DOHH2 (cell line): ENCODE measurements at regions not wholly inside any gene's neighbourhood (a gene's known extent, or its start where the extent isn't known, plus 50 kb on each side); places are given as distances from the start of the nearest gene placed in this dataset.

ENCODE experiments used
- H3F3A ChIP-seq: fragments of 200-600 bp; sonication (generic), shearing (Covaris generic); 2 replicates; pipeline ENCODE4 v1.6.0; 2016; ENCODE audit warnings: antibody characterized with exemption, mild to moderate bottlenecking; ENCODE audit not compliant: control insufficient read depth, insufficient read depth
- H3K27ac ChIP-seq: fragments of 200-600 bp; sonication (generic); 2 replicates; pipeline ENCODE4 v1.5.1; 2014; ENCODE audit warnings: low read depth, mild to moderate bottlenecking, low read length, moderate library complexity
- H3K27me3 ChIP-seq: fragments of 200-600 bp; sonication (generic); 2 replicates; pipeline ENCODE4 v1.6.1; 2014; ENCODE audit warnings: mild to moderate bottlenecking, low read length, mixed read lengths; ENCODE audit not compliant: control insufficient read depth
- H3K36me3 ChIP-seq: fragments of 200-600 bp; sonication (generic); 2 replicates; pipeline ENCODE4 v1.6.1; 2014; ENCODE audit warnings: mild to moderate bottlenecking, low read length, moderate library complexity, mixed read lengths; ENCODE audit not compliant: control insufficient read depth
- H3K4me1 ChIP-seq: fragments of 200-600 bp; sonication (generic); 2 replicates; pipeline ENCODE4 v1.6.1; 2014; ENCODE audit warnings: mild to moderate bottlenecking, low read length, mixed read lengths; ENCODE audit not compliant: control insufficient read depth
- H3K4me2 ChIP-seq: fragments of 200-600 bp; sonication (generic); 2 replicates; pipeline ENCODE4 v1.6.0; 2014; ENCODE audit warnings: mild to moderate bottlenecking, low read length, moderate library complexity
- H3K4me3 ChIP-seq: fragments of 200-600 bp; sonication (generic); 2 replicates; pipeline ENCODE4 v1.5.1; 2014; ENCODE audit warnings: mild to moderate bottlenecking, low read length, mixed read lengths
- H3K79me2 ChIP-seq: fragments of 200-600 bp; sonication (generic); 2 replicates; pipeline ENCODE4 v1.6.1; 2014; ENCODE audit warnings: mild to moderate bottlenecking, low read length, mixed read lengths; ENCODE audit not compliant: control insufficient read depth
- H3K9me2 ChIP-seq: fragments of 200-600 bp; sonication (generic); replicated peaks from 2 replicates; pipeline ENCODE4 v1.6.1; 2014; ENCODE audit warnings: mild to moderate bottlenecking, low read length, mixed read lengths; ENCODE audit not compliant: control insufficient read depth
- H3K9me3 ChIP-seq: fragments of 200-600 bp; sonication (generic); 2 replicates; pipeline ENCODE4 v1.6.1; 2014; ENCODE audit warnings: antibody characterized with exemption, low read length, mixed read lengths; ENCODE audit not compliant: control insufficient read depth, insufficient read depth
- H4K20me1 ChIP-seq: fragments of 200-600 bp; sonication (generic); 2 replicates; pipeline ENCODE4 v1.6.0; 2014; ENCODE audit warnings: low read depth, mild to moderate bottlenecking, antibody characterized with exemption, low read length, moderate library complexity; ENCODE audit not compliant: control insufficient read depth, insufficient read depth
- EZH2phosphoT487 ChIP-seq: fragments of 200-600 bp; sonication (generic); IDR thresholded peaks from 2 replicates; pipeline ENCODE4 v1.6.1; 2017; ENCODE audit warnings: borderline replicate concordance, mild to moderate bottlenecking, antibody characterized with exemption, low read length, moderate library complexity, mixed read lengths
- TF ChIP-seq, protein P1 (sequence below): fragments of 200-600 bp; sonication (generic); IDR thresholded peaks from one replicate; pipeline ENCODE4 v1.5.1; 2014; ENCODE audit warnings: antibody characterized with exemption, mild to moderate bottlenecking, low read depth, low read length; ENCODE audit not compliant: poor library complexity, severe bottlenecking

DNA sequence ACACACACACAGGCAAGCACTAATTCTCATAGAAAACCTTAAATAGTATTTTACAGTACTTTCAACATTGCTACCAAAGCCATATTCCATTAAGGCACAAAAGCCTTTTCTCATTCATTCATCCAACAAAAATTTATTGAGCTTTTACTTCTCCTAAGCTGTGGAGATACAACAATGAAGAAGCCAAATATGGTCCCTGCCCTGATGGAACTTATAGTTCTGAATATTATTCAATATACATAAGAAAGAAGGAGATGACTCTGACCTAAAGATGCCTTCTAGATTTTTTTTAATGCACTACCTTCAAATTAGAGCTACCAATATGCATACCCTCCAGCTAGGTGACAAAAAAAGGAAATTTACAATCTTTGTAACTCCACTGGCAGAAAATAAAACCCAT is 90.0 kb upstream of the WDR44 start:
- Histone ChIP-seq H3K27ac (no peak overlapping the region), H3K36me3 (no peaks in the 10 kb centered on the region), H3K4me3 (no peak overlapping the region), H3K4me2 (no peak overlapping the region), H3K27me3 (no peaks in the 10 kb centered on the region), H3F3A (no peaks in the 10 kb centered on the region), H3K9me2 (no peaks in the 10 kb centered on the region), H3K79me2 (no peaks in the 10 kb centered on the region), H3K4me1 (no peaks in the 10 kb centered on the region), H3K9me3 (no peaks in the 10 kb centered on the region), H4K20me1 (no peaks in the 10 kb centered on the region)
- TF ChIP-seq, protein P1, sequence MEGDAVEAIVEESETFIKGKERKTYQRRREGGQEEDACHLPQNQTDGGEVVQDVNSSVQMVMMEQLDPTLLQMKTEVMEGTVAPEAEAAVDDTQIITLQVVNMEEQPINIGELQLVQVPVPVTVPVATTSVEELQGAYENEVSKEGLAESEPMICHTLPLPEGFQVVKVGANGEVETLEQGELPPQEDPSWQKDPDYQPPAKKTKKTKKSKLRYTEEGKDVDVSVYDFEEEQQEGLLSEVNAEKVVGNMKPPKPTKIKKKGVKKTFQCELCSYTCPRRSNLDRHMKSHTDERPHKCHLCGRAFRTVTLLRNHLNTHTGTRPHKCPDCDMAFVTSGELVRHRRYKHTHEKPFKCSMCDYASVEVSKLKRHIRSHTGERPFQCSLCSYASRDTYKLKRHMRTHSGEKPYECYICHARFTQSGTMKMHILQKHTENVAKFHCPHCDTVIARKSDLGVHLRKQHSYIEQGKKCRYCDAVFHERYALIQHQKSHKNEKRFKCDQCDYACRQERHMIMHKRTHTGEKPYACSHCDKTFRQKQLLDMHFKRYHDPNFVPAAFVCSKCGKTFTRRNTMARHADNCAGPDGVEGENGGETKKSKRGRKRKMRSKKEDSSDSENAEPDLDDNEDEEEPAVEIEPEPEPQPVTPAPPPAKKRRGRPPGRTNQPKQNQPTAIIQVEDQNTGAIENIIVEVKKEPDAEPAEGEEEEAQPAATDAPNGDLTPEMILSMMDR, result no peak
- TF ChIP-seq EZH2phosphoT487, result no peak

DNA sequence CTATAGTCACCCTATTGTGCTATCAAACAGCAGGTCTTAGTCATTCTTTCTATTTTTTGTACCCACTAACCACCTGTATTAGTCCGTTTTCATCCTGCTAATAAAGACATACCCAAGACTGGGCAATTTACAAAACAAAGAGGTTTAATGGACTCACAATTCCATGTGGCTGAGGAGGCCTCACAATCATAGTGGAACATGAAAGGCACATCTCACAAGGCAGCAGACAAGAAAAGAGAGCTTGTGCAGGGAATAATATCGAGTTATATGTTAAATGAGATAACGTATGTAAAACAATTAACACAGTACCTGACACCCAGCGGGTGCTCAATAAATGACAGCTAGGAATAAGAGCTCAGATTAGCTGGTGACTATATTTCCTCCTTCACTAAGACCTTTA is 88.1 kb upstream of the WDR44 start:
- Histone ChIP-seq H3F3A (no peaks in the 10 kb centered on the region), H4K20me1 (no peaks in the 10 kb centered on the region), H3K4me2 (no peak overlapping the region), H3K9me2 (no peaks in the 10 kb centered on the region), H3K27ac (no peak overlapping the region), H3K9me3 (no peaks in the 10 kb centered on the region), H3K27me3 (no peaks in the 10 kb centered on the region), H3K4me1 (no peaks in the 10 kb centered on the region), H3K36me3 (no peaks in the 10 kb centered on the region), H3K4me3 (no peak overlapping the region), H3K79me2 (no peaks in the 10 kb centered on the region)
- TF ChIP-seq EZH2phosphoT487, result no peak
- TF ChIP-seq, protein P1, result no peak

DNA sequence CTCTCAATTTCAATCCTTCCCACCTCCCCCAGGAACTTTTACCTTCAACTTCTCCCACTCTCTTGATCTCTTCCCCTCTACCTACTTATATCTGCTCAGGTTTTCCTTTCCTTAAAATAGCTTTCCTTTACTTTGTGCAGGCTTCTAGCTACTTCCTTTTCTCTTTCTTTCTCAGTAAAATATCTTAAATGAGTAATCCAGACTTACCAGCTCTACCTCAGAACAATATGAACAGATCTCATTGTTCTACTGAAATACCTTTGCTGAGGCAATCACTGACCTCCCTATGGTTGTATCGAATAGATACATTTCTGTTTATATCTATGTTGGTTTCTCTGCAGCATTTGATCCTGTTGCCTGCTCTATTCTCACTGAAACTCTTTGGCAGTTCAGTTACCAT is 86.7 kb upstream of the WDR44 start:
- Histone ChIP-seq H3K4me2 (no peak overlapping the region), H3K9me3 (no peaks in the 10 kb centered on the region), H3K27me3 (no peaks in the 10 kb centered on the region), H3K4me3 (no peak overlapping the region), H3K36me3 (no peaks in the 10 kb centered on the region), H3F3A (no peaks in the 10 kb centered on the region), H4K20me1 (no peaks in the 10 kb centered on the region), H3K79me2 (no peaks in the 10 kb centered on the region), H3K9me2 (no peaks in the 10 kb centered on the region), H3K4me1 (no peaks in the 10 kb centered on the region), H3K27ac (no peak overlapping the region)
- TF ChIP-seq, protein P1, result no peak
- no peak for TF ChIP-seq EZH2phosphoT487

DNA sequence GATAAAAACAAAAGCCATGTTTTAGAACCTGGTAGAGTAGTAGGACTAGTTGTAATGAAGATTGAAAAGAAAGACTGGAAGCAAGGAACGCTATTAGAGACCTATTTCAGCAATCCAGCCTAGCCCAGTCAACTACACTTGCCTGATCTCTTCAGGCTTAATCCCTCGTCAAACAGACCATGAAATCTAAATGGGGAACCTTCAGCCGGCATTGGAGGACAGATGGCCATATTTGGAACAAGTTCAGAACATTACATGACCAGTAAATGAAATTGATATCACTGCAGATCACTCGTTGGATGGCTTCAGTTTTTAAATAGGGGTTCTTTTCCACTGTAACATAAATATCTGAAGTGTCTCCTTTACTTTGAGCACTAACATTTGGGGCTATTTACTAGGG is 84.8 kb upstream of the WDR44 start:
- Histone ChIP-seq H3K79me2 (no peaks in the 10 kb centered on the region), H4K20me1 (no peaks in the 10 kb centered on the region), H3K9me3 (no peaks in the 10 kb centered on the region), H3K4me2 (no peak overlapping the region), H3K4me1 (no peaks in the 10 kb centered on the region), H3F3A (no peaks in the 10 kb centered on the region), H3K9me2 (no peaks in the 10 kb centered on the region), H3K27me3 (no peaks in the 10 kb centered on the region), H3K36me3 (no peaks in the 10 kb centered on the region), H3K27ac (no peak overlapping the region), H3K4me3 (no peak overlapping the region)
- TF ChIP-seq, protein P1, result no peak
- no peak for TF ChIP-seq EZH2phosphoT487
